CD14-positive monocyte (primary cell): ENCODE measurements at regions not wholly inside any gene's neighbourhood (a gene's known extent, or its start where the extent isn't known, plus 50 kb on each side); places are given as distances from the start of the nearest gene placed in this dataset.

Source experiments
- DNase-seq, 3 donors: peaks; one replicate each; pipeline ENCODE4 v3.0.0-alpha.2; 2011 to 2022
- H2AFZ ChIP-seq: 2 replicates; pipeline ENCODE4 v1.6.0; 2012; ENCODE audit warnings: mild to moderate bottlenecking, low read depth, low read length, inconsistent platforms; ENCODE audit not compliant: insufficient read depth, poor library complexity, severe bottlenecking
- H3K27ac ChIP-seq, 2 donors: 1 replicate in 1 of 2; 2 replicates in 1 of 2; pipeline ENCODE4 v1.5.1; 2012 to 2013; ENCODE audit warnings: low read length in 2 of 2, control low read depth in 1 of 2, inconsistent platforms in 1 of 2, low read depth in 1 of 2, mild to moderate bottlenecking in 1 of 2
- H3K27me3 ChIP-seq, 2 donors: one replicate each; pipeline versions ENCODE4 v1.6.0 to v1.6.1; 2011 to 2013; ENCODE audit warnings: low read length in 2 of 2; ENCODE audit not compliant: control insufficient read depth in 2 of 2, insufficient read depth in 2 of 2
- H3K36me3 ChIP-seq, 2 donors: replicated peaks in 1 of 2; 1 replicate in 1 of 2; 2 replicates in 1 of 2; pipeline versions ENCODE4 v1.5.1 to v1.6.1; 2012 to 2013; ENCODE audit warnings: low read length in 2 of 2, control low read depth in 1 of 2, inconsistent platforms in 1 of 2, mild to moderate bottlenecking in 1 of 2; ENCODE audit not compliant: insufficient read depth in 2 of 2, control insufficient read depth in 1 of 2
- H3K4me1 ChIP-seq, 2 donors: 1 replicate in 1 of 2; 2 replicates in 1 of 2; pipeline versions ENCODE4 v1.5.1 to v1.6.1; 2012 to 2013; ENCODE audit warnings: low read length in 2 of 2, control low read depth in 1 of 2, inconsistent platforms in 1 of 2, mild to moderate bottlenecking in 1 of 2, moderate library complexity in 1 of 2; ENCODE audit not compliant: insufficient read depth in 2 of 2, control insufficient read depth in 1 of 2
- H3K4me2 ChIP-seq: replicated peaks from 2 replicates; pipeline ENCODE3; 2012; ENCODE audit warnings: low read length, moderate library complexity, mild to moderate bottlenecking; ENCODE audit not compliant: poor library complexity, severe bottlenecking; ENCODE audit errors: extremely low read depth
- H3K4me3 ChIP-seq, 3 experiments: fragments of 200-600 bp in 1 of 3; sonication (generic) in 1 of 3; replicated peaks in 1 of 3; 1 replicate in 2 of 3; 2 replicates in 1 of 3; pipeline ENCODE4 v1.5.1; 2011 to 2013; ENCODE audit warnings: low read length in 3 of 3, mild to moderate bottlenecking in 3 of 3, control low read depth in 2 of 3, low read depth in 2 of 3, inconsistent platforms in 1 of 3, moderate library complexity in 1 of 3
- H3K79me2 ChIP-seq: 2 replicates; pipeline ENCODE4 v1.6.0; 2012; ENCODE audit warnings: mild to moderate bottlenecking, control low read depth, inconsistent platforms, low read length, moderate library complexity; ENCODE audit not compliant: insufficient read depth
- H3K9ac ChIP-seq: 2 replicates; pipeline ENCODE4 v1.6.0; 2017; ENCODE audit warnings: low read length, mild to moderate bottlenecking; ENCODE audit not compliant: insufficient read depth, poor library complexity, severe bottlenecking
- H3K9me3 ChIP-seq, 2 donors: replicated peaks in 1 of 2; 1 replicate in 1 of 2; 2 replicates in 1 of 2; pipeline versions ENCODE4 v1.5.1 to v1.6.1; 2012 to 2013; ENCODE audit warnings: low read length in 2 of 2, control low read depth in 1 of 2; ENCODE audit not compliant: control insufficient read depth in 1 of 2, insufficient read depth in 1 of 2
- H4K20me1 ChIP-seq: 2 replicates; pipeline ENCODE4 v1.6.0; 2012; ENCODE audit warnings: mild to moderate bottlenecking, low read length, control low read depth, moderate library complexity; ENCODE audit not compliant: insufficient read depth
- H3K27ac Mint-ChIP-seq, 7 donors: one replicate each; pipeline ENCODE4 v1.8.0; 2020; ENCODE audit warnings: mild to moderate bottlenecking in 7 of 7, mixed read lengths in 7 of 7, moderate library complexity in 6 of 7, inconsistent platforms in 2 of 7
- H3K27me3 Mint-ChIP-seq, 3 donors: one replicate each; pipeline ENCODE4 v1.8.0; 2021 to 2022; ENCODE audit warnings: low read depth in 3 of 3, mild to moderate bottlenecking in 3 of 3, mixed read lengths in 3 of 3, moderate library complexity in 3 of 3, inconsistent platforms in 1 of 3
- H3K36me3 Mint-ChIP-seq, 2 donors: one replicate each; pipeline ENCODE4 v1.8.0; 2020; ENCODE audit warnings: mixed read lengths in 2 of 2, inconsistent platforms in 1 of 2, mild to moderate bottlenecking in 1 of 2
- H3K4me1 Mint-ChIP-seq: one replicate; pipeline ENCODE4 v1.8.0; 2020; ENCODE audit warnings: mild to moderate bottlenecking, mixed read lengths
- H3K4me3 Mint-ChIP-seq, 2 donors: one replicate each; pipeline ENCODE4 v1.8.0; 2020; ENCODE audit warnings: mild to moderate bottlenecking in 2 of 2, mixed read lengths in 2 of 2, moderate library complexity in 1 of 2
- H3K9me3 Mint-ChIP-seq, 7 donors: one replicate each; pipeline ENCODE4 v1.8.0; 2020 to 2022; ENCODE audit warnings: mixed read lengths in 7 of 7, mild to moderate bottlenecking in 6 of 7, moderate library complexity in 6 of 7, inconsistent platforms in 2 of 7
- CTCF ChIP-seq: fragments of 200-600 bp; IDR thresholded peaks from one replicate; pipeline ENCODE4 v1.8.0; 2022; ENCODE audit warnings: antibody characterized with exemption, mild to moderate bottlenecking
- WGBS: methylation state at CpG from one replicate; pipeline ENCODE4 v1.1.5; 2013; ENCODE audit warnings: missing lambda C conversion rate; ENCODE audit not compliant: insufficient coverage; 5-methylcytosine and 5-hydroxymethylcytosine counted together
- intact Hi-C, 2 donors: fragments of 100-400 bp; cut with micrococcal nuclease; formaldehyde crosslinking; loops; one replicate each; pipeline versions ENCODE4 v1.15.0 to v1.15.1; 2023

DNA sequence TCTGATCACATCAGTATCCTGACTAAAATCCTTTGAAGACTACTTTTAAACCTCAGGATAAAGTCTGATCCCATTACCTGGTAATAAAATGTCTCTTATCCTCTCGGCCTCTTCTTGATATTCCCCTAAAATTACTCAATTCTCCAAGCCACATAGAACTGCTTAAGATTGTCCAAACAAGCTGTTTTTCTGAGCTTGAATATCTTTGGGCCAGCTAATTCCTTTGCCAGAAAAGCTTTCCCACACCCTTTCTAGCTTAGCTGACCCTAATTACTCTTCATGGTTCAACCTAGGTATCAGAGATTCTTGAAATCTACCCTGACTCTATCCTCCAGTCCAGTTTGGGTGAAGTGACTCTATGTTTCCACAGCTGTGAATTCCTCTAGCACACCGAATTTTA, 328.6 kb downstream of the CRPPA start:
- Mint-ChIP-seq H3K36me3 (no peaks in the 10 kb centered on the region), H3K27ac (no peak overlapping the region), H3K9me3 (no peaks in the 10 kb centered on the region), H3K4me1 (peaks cover 3% of the 10 kb centered on the region), H3K27me3 (no peaks in the 10 kb centered on the region), H3K4me3 (no peak overlapping the region)
- Histone ChIP-seq H2AFZ (no peak overlapping the region), H3K27me3 (no peaks in the 10 kb centered on the region), H3K4me3 (no peak overlapping the region), H3K9ac (no peak overlapping the region), H3K4me2 (no peak overlapping the region), H4K20me1 (no peaks in the 10 kb centered on the region), H3K9me3 (no peaks in the 10 kb centered on the region), H3K27ac (no peak overlapping the region), H3K79me2 (no peaks in the 10 kb centered on the region), H3K4me1 (no peaks in the 10 kb centered on the region), H3K36me3 (no peaks in the 10 kb centered on the region)
- no peak for TF ChIP-seq CTCF
- 86% methylated on average over 1 of the region's 2 CpGs for WGBS
- DNase-seq: no peak
- intact Hi-C loops: no loop called here

GRCh38 chr7:16091701-16092310, 329.5 kb downstream of the CRPPA start:
- Histone ChIP-seq H3K4me1 (no peaks in the 10 kb centered on the region), H3K27me3 (no peaks in the 10 kb centered on the region), H3K4me2 (no peak overlapping the region), H3K79me2 (no peaks in the 10 kb centered on the region), H3K9me3 (no peaks in the 10 kb centered on the region), H3K27ac (no peak overlapping the region), H3K36me3 (no peaks in the 10 kb centered on the region), H3K9ac (no peak overlapping the region), H4K20me1 (no peaks in the 10 kb centered on the region), H3K4me3 (no peak overlapping the region), H2AFZ (no peak overlapping the region)
- Mint-ChIP-seq H3K27me3 (no peaks in the 10 kb centered on the region), H3K9me3 (no peaks in the 10 kb centered on the region), H3K4me1 (peaks cover 3% of the 10 kb centered on the region), H3K4me3 (no peak overlapping the region), H3K27ac (no peak overlapping the region), H3K36me3 (no peaks in the 10 kb centered on the region)
- DNase-seq: no peak
- TF ChIP-seq CTCF: no peak
- intact Hi-C loops: no loop called here
- WGBS: 80% methylated on average over 1 of the region's 5 CpGs
